HepG2 (cell line): ENCODE measurements at regions not wholly inside any gene's neighbourhood (a gene's known extent, or its start where the extent isn't known, plus 50 kb on each side); places are given as distances from the start of the nearest gene placed in this dataset.

ENCODE experiments used
- NR2C2 ChIP-seq: sonication (generic); formaldehyde crosslinking; IDR thresholded peaks from 2 replicates; pipeline ENCODE4 v1.4.0; 2020; ENCODE audit warnings: missing genetic modification reagents, mild to moderate bottlenecking, moderate library complexity, borderline replicate concordance
- POLR2A ChIP-seq, 2 experiments: IDR thresholded peaks; 2 replicates each; pipeline ENCODE4 v1.6.1; 2011; ENCODE audit warnings: low read depth in 2 of 2, low read length in 2 of 2, mild to moderate bottlenecking in 1 of 2, moderate library complexity in 1 of 2; ENCODE audit not compliant: insufficient read depth in 1 of 2
- PRPF4 ChIP-seq: fragments of 200-400 bp; formaldehyde crosslinking; IDR thresholded peaks from 2 replicates; pipeline ENCODE4 v1.6.1; 2016; ENCODE audit warnings: low read length, low read depth; ENCODE audit not compliant: poor library complexity, severe bottlenecking
- PTBP1 ChIP-seq: fragments of 200-400 bp; formaldehyde crosslinking; IDR thresholded peaks from 2 replicates; pipeline ENCODE4 v1.6.1; 2018; ENCODE audit warnings: low read length, low read depth; ENCODE audit not compliant: poor library complexity, severe bottlenecking
- TP53 ChIP-seq: sonication (generic); formaldehyde crosslinking; conservative IDR thresholded peaks from 2 replicates; pipeline ENCODE4 v1.4.0; 2020; ENCODE audit warnings: missing genetic modification reagents
- USF2 ChIP-seq, 2 experiments: sonication (generic) in 1 of 2; formaldehyde crosslinking in 1 of 2; IDR thresholded peaks; 2 replicates each; pipeline versions ENCODE4 v1.5.1 to v1.6.1; 2011 to 2020; ENCODE audit warnings: borderline replicate concordance in 1 of 2, low read depth in 1 of 2, low read length in 1 of 2, mild to moderate bottlenecking in 1 of 2, missing genetic modification reagents in 1 of 2, moderate library complexity in 1 of 2

GRCh38 chr9:106766616-106767015, 96.3 kb upstream of the ZNF462 start:
- TF ChIP-seq NR2C2 (CRISPR knock-in tag) (no peak), USF2 (IDR thresholded peaks at IDR 0.05; ENCODE audit: low read depth, low read length) (no peak), USF2 (CRISPR knock-in tag; IDR thresholded peaks at IDR 0.05; ENCODE audit: borderline replicate concordance) (no peak), PRPF4 (no peak), TP53 (CRISPR knock-in tag) (no peak), POLR2A (IDR thresholded peaks at IDR 0.05; ENCODE audit: insufficient read depth in 1 of 2, low read depth in 2 of 2, low read length in 2 of 2) (no peak), PTBP1 (no peak)
